ENCODE measurements at regions not wholly inside any gene's neighbourhood (a gene's known extent, or its start where the extent isn't known, plus 50 kb on each side); places are given as distances from the start of the nearest gene placed in this dataset.

DNA sequence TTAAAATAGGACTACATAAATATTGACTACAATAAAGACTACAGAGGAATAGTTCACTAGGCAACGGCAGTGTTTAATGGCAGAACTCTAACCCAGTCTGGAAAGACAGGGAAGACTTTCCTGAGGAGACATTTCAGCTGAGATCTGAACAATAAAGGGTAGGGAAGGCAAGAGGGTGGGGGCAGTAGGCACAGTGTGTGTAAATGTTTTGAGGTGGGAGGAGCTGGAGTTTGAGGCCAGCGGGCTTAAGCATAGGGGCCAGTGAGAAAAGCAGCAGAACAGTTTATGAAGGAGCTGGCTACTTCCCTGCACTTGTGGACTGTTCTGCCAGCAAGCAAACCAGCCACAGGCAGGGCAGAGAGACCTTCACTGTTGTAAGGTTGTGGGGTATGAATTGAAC lies 76.6 kb upstream of the UGP2 start:
- TF ChIP-seq EP300 (IDR thresholded peaks at IDR 0.05; ENCODE audit: low read depth) = no peak
- TF ChIP-seq, protein P1, sequence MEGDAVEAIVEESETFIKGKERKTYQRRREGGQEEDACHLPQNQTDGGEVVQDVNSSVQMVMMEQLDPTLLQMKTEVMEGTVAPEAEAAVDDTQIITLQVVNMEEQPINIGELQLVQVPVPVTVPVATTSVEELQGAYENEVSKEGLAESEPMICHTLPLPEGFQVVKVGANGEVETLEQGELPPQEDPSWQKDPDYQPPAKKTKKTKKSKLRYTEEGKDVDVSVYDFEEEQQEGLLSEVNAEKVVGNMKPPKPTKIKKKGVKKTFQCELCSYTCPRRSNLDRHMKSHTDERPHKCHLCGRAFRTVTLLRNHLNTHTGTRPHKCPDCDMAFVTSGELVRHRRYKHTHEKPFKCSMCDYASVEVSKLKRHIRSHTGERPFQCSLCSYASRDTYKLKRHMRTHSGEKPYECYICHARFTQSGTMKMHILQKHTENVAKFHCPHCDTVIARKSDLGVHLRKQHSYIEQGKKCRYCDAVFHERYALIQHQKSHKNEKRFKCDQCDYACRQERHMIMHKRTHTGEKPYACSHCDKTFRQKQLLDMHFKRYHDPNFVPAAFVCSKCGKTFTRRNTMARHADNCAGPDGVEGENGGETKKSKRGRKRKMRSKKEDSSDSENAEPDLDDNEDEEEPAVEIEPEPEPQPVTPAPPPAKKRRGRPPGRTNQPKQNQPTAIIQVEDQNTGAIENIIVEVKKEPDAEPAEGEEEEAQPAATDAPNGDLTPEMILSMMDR (IDR thresholded peaks at IDR 0.05) = no peak
